Activated CD4-positive, alpha-beta T cell treated with anti-CD3 and anti-CD28 coated beads, Interleukin-2, Interleukin-6, amounts not matched to agents 100 ng/mL and 50 ng/mL, durations not matched to agents 16 hours and 8 hours (primary cell): ENCODE measurements at regions not wholly inside any gene's neighbourhood (a gene's known extent, or its start where the extent isn't known, plus 50 kb on each side); places are given as distances from the start of the nearest gene placed in this dataset.

ENCODE experiments used
- DNase-seq: peaks from one replicate; pipeline ENCODE4 v3.0.0-alpha.2; 2020

GRCh38 chr5:38018016-38018415, 178.2 kb upstream of the GDNF start:
- DNase-seq: no peak

DNA sequence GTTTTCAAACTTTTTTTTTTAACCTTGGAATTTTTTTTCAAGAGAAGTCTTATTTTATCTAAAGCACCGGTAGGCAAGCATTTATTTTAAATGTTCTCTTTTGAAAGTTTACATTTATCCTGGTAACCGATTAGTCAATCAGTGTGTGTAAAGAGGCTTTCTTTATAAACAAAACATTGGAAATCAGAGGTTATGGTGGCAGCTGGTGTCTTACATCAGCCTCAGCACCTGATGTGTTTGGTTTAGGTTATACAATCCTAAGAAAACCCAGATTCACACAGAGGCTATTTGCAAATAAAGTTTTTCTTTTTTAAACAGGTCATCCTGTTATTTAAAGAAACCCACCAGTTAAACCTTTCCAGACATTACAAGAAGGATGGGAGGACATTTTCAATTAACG, 173.3 kb upstream of the GDNF start:
- no peak for DNase-seq

- no peak for DNase-seq
These were observed 171.9 kb upstream of the GDNF start for GRCh38 chr5:38011668-38012188.

- no peak for DNase-seq
These were observed 170.0 kb upstream of the GDNF start for GRCh38 chr5:38009749-38010358.

DNA sequence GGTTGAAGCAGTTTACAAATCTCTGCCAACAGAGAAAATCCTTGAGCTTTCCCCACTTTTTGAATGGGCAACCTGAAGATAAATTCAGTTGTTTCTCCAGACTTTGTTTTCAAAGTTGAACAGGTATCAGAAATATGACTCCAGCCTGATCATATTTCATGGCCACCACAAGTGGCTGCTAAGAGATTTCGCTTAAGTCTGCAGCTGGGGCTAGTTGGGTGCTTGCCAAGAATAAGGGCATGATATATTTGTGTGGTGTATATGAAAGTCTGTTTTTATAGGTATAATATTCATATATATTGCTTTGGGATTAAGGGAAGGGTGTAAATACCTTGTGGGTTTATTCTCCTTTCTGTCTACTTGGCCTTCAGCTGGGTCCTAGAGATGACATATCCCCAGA, 168.4 kb upstream of the GDNF start:
- no peak for DNase-seq

DNA sequence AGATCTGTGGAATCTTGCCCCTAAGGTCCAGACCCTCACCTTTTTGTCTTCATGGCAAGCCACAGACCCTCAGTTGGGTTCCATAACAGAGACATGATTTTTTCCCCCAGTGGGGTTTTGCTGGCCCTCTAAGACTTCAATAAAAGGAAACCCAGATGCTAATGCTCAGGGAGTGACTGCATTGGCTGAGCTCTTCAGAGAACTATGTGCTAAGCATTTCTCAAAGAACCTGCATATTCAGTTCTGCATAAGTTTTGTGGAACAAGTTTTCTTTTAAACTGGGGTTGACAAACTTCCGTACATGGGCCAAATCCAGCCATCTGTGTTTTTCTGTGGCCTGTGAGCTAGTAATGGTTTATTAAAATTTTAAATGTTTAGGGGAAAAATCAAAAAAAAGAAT, 159.8 kb upstream of the GDNF start:
- no peak for DNase-seq

GRCh38 chr5:37996918-37997317, 157.1 kb upstream of the GDNF start:
- no peak for DNase-seq

DNA sequence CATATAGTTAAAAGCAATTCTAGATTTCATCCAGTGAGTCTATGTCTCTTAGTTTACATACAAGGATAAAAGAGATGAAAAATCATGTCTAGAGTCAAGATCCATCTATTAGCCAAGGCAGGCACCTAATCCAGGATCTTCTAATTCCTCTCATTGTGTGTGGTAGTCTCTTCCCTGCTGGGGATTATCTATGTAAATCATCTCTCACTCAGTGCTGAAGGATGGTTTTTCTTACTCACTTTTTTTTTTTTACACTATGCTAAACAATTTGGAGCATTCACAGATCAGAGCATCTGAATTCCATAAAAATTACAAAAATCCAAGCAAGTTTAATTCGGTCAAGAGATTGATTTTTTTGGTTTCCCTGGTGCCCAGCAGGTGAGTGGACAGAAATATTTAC, 154.9 kb upstream of the GDNF start:
- DNase-seq: no peak

DNA sequence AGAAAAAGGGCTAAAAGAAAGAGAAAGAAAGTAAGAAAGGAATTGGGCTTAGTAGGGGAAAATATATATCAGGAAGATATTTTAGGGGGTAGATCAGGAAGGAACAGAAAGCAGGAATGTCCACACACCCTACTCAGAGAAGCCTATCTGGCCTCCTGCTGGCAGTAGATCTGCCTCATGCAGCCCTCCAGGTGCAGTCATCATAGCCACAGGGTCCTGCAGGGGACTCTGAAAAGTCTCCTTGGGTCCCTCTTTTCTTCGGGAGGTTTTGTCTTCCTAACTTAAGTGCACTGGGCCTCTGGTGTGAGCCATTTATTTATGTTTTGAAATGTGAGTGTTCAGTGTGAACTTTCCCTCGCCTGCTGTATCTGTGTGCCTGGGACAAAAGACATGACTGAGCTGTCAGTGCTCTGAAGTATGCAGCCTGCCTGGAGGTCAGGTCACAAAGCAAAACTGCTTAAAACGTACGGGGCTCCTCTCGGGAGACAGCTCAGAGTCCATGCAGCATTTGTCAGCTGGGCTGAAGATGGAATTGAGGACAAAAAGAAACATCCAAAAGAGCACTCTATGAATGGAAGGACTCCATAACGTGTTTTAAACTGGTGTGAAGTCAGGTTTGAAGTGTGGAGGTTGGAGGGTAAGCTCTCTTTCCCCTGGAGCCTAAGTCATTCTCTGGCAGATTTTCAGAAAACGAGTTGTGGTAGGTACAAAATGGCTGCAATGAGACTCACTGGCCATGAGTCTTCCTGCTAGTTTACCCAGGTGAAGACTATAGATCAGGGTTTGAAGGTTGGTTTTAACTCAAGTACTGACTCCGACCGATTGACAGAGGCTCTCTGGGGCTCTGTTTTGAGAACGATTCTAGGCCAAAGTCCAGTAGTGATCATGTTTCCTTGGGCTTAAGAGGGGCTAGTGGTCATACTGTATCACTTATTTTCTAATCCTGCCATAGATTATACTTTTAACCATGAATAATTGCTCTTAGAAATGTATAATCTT, 151.8 kb upstream of the GDNF start:
- DNase-seq: no peak

DNA sequence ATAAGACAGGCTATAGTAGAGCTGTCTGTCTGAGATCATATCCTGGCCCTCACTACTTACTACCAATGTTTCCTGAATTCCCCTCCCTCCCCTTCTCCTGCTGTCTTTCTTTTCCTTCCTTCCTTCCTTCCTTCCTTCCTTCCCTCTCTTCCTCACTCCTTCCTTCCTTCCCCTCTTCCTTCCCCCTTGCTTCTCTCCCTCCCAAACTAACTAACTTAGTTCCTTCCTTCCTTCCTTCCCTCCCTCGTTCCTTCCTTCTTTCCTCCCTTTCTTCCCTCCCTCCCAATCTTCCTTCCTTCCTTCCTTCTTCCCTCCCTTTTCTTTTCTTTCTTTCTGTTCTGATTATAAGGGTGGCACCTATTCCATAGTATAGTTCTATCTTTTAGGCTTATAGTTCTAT, 150.0 kb upstream of the GDNF start:
- no peak for DNase-seq

GRCh38 chr5:37988454-37989046, 148.7 kb upstream of the GDNF start:
- no peak for DNase-seq

- DNase-seq: no peak
These were observed 144.5 kb upstream of the GDNF start for GRCh38 chr5:37984300-37984699.

DNA sequence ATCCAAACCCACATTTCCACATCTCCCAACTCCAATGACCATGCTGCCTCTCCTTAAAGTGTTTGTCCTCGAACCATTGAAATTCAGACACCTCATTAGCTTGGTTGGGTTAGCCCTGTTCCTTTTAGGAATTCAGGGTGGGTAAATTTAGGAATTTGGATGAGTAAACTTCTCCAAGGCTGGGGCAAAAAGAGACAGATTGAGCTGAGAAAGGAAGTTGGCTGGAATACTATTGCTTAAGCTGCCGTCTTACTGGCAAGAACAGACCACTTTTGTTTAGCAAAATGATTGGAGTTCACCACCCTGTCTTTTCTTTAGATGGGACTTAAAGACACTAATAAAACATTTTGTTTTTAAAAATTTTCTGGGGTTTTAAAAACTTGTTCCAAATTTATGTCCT, 143.6 kb upstream of the GDNF start:
- DNase-seq: no peak

DNA sequence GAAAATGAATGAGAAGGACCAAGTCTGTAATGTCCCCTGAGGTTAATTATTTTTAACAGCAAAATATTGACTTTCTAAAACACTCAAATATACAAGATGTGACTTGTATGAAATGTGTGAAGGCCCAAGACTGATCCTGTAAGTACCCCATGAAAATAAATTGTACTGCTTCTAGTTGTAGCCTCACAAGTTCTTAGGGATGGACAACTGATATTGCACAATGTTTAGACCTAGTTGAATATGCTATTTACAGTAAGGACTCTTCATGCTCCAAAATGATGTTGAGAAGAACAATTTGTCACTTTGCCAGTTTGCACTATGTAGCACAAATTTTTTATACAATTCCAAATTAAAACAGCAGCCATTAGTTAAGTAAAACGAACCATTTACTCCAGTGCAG, 139.7 kb upstream of the GDNF start:
- no peak for DNase-seq

DNA sequence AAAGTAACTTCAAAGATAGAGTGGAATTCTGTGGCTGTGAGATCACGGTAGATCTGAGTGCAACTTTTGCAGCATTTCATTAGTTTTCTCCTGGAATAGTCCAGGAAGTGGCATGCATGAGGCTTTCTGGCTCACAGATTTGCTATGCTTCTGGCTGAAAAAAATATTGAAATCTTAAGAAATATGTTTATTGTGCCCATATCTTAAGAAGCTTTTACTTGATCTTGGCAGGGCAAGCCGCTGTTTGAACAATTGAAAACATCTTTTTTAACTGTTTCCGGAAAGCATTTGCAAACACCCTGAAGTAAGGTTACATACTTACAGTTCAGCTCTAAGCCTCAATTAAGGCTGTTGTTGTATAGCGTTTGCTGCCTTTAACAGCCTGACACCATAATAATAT, 135.7 kb upstream of the GDNF start:
- DNase-seq: no peak

- DNase-seq: no peak
These were observed 131.7 kb upstream of the GDNF start for GRCh38 chr5:37971483-37972024.

- DNase-seq: no peak
These were observed 127.0 kb upstream of the GDNF start for GRCh38 chr5:37966871-37967270.

DNA sequence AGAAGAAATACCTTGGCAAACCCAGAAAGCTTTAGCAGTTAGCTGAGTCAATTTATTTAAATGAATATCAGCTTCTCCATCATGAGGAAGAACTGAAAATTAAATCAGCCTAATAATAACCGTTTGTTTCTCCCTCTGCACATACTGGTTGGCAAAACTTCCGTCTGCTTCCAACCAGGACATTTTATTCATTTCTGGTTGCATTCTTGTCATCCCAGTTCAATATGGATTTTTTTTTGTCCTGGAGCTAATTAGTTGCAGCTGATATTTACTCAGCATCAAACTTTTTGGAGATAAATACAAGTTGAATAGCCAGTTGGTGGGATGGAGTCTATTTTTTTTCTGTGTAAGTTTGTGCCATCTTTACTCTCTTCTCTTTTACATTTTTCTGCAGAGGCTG, 126.5 kb upstream of the GDNF start:
- no peak for DNase-seq

GRCh38 chr5:37962389-37962788, 122.5 kb upstream of the GDNF start:
- DNase-seq: no peak

DNA sequence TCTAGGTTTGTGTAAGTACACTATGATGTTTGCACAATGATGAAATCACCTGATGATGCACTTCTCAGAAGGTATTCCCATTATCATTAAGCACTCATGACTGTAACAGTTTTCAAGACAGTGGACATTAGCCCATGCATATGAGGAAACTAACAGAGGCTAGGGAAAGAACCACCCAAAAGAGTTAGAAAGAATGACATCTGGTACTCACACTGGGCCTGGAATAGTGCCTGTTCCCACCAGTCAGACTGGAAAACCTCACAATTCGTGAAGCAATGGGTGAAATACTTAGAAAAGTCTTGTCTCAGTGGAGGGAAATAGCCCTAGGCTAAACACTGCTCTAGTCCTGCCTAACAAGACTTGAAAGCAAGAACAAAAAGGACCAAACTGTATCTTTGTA, 117.4 kb upstream of the GDNF start:
- no peak for DNase-seq

- no peak for DNase-seq
These were observed 115.9 kb upstream of the GDNF start for GRCh38 chr5:37955748-37956147.

- DNase-seq: no peak
These were observed 114.7 kb upstream of the GDNF start for GRCh38 chr5:37954561-37954960.

DNA sequence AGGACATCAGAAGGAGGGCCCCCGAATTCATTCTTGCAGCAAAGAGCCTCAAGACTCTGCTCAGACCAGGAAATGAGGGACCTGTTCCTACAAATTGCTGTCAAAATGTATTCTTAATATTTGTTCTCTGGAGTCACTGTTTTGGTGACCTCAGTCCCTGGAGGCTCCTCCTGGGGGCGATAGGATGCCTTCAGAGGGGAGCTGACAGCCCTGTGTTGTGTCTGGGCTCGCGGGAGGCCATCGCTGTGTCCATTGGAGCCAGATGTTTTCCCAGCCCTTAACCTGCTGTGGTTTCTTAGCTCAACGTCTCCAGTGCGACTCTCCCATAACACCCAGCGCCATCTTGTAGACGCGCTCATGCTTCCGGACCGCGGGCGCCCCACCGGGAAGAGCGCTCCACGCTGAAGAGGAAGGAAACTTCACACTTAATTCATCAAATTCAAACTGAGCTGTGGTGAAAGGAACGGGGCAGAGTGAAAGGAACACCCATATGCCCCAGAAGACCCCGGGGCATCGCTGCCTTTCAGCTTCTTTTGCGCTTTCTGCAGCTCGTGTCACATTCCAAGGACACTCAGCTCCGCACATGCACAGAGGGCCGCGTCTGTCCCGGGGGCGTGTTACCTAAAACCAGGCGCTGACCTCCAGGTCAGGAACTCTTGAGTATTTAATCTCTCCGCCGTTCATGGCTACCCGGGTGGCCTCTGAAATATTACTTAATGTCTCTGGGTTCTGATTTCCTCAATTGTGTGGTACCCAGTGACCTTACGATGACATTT, 112.3 kb upstream of the GDNF start:
- no peak for DNase-seq
